CD4-positive, CD25-positive, alpha-beta regulatory T cell (primary cell): ENCODE measurements at regions not wholly inside any gene's neighbourhood (a gene's known extent, or its start where the extent isn't known, plus 50 kb on each side); places are given as distances from the start of the nearest gene placed in this dataset.

Source experiments
- ATAC-seq, 2 donors: fragments of 150-1000 bp; cut with Tn5 transposase; one replicate each; pipeline ENCODE4 v1.10.0; 2021; ENCODE audit warnings: low read depth in 2 of 2, moderate number of reproducible peaks in 2 of 2, moderate library complexity in 1 of 2
- DNase-seq, 3 donors: peaks; one replicate each; pipeline versions ENCODE4 v3.0.0 to v3.0.0-alpha.2; 2012 to 2022; ENCODE audit warnings: mixed read lengths in 1 of 3
- H3K27ac ChIP-seq: one replicate; pipeline ENCODE4 v1.7.0; 2013; ENCODE audit warnings: mild to moderate bottlenecking, low read length; ENCODE audit not compliant: insufficient read depth, poor library complexity, severe bottlenecking
- H3K27me3 ChIP-seq: one replicate; pipeline ENCODE4 v1.7.0; 2013; ENCODE audit warnings: low read length; ENCODE audit not compliant: control insufficient read depth, insufficient read depth
- H3K36me3 ChIP-seq: one replicate; pipeline ENCODE4 v1.7.0; 2013; ENCODE audit warnings: mild to moderate bottlenecking, low read length, moderate library complexity; ENCODE audit not compliant: control insufficient read depth, insufficient read depth
- H3K4me1 ChIP-seq: 2 replicates; pipeline ENCODE4 v1.7.0; 2013; ENCODE audit warnings: mild to moderate bottlenecking, low read length; ENCODE audit not compliant: insufficient read depth, control insufficient read depth, poor library complexity, severe bottlenecking
- H3K4me3 ChIP-seq: one replicate; pipeline ENCODE4 v1.7.0; 2013; ENCODE audit warnings: low read depth, mild to moderate bottlenecking, low read length, moderate library complexity
- H3K9me3 ChIP-seq, 2 experiments: 1 replicate in 1 of 2; 2 replicates in 1 of 2; pipeline ENCODE4 v1.7.0; 2013; ENCODE audit warnings: low read length in 2 of 2, mild to moderate bottlenecking in 1 of 2, moderate library complexity in 1 of 2; ENCODE audit not compliant: control insufficient read depth in 2 of 2
- H3K27ac Mint-ChIP-seq, 3 donors: one replicate each; pipeline ENCODE4 v1.8.0; 2020 to 2022; ENCODE audit warnings: mild to moderate bottlenecking in 3 of 3, mixed read lengths in 3 of 3, moderate library complexity in 2 of 3
- H3K27me3 Mint-ChIP-seq: one replicate; pipeline ENCODE4 v1.8.0; 2022; ENCODE audit warnings: mild to moderate bottlenecking, mixed read lengths
- H3K36me3 Mint-ChIP-seq: one replicate; pipeline ENCODE4 v1.8.0; 2020; ENCODE audit warnings: mixed read lengths
- H3K4me1 Mint-ChIP-seq, 4 donors: one replicate each; pipeline ENCODE4 v1.8.0; 2020 to 2022; ENCODE audit warnings: mixed read lengths in 4 of 4, mild to moderate bottlenecking in 1 of 4
- H3K4me3 Mint-ChIP-seq, 4 donors: one replicate each; pipeline ENCODE4 v1.8.0; 2020 to 2022; ENCODE audit warnings: mild to moderate bottlenecking in 4 of 4, mixed read lengths in 4 of 4, moderate library complexity in 3 of 4
- H3K9me3 Mint-ChIP-seq, 7 donors: one replicate each; pipeline ENCODE4 v1.8.0; 2020 to 2022; ENCODE audit warnings: mixed read lengths in 7 of 7, mild to moderate bottlenecking in 3 of 7, moderate library complexity in 2 of 7

DNA sequence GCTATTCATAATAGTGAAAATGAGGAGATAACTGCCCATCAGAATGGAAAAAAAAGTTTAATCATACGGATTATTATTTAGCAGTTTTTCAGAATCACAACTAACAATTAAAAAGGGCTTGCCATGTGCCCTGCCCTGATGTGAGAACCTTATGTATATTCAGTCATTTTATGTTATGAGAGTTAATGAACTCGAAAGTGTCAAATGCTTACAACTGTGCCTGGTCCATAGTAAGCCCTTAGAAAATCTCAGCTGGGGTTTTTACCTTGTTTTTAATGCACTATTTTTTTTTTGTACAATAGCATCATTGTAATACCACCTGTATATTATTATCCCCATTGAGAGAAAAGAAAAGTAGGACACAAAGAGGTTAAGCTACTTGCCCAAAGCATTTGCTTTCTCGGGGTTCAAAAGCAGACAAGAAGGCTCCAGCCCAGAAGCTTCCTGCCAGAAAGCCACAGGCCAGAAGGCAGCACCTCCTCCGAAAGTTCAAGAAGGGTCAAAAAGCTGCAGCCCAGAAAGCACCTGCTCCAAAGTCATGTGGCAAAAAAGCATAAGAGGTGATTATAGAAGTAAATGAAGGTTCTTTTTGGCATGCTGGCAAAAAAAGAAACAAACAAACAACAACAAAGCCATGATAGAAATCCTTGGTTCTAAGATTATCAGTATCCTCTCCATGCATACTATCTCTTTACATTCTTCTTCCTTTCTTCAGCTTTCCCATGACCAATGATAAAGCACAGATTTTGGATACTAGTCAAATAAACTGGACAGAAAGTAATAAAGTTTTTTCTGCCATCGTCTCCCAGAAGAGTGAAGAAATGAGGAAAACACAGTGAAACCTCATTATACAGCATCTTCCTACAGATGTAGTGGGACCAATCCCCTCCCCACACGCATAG lies 59.1 kb upstream of the NAP1L1 start:
- peaks cover 10% of the 10 kb centered on the region for H3K27me3 Mint-ChIP-seq
- Histone ChIP-seq H3K36me3 (no peaks in the 10 kb centered on the region), H3K27ac (peak overlapping the region; percentile 8), H3K27me3 (no peaks in the 10 kb centered on the region), H3K9me3 (no peaks in the 10 kb centered on the region), H3K4me3 (no peak overlapping the region), H3K4me1 (peaks cover 11% of the 10 kb centered on the region)
- no peaks in the 10 kb centered on the region for H3K36me3 Mint-ChIP-seq
- DNase-seq: peak in 1 of 3 donors; percentile 43
- H3K9me3 Mint-ChIP-seq: peaks cover 0 to 4% (median 0%) of the 10 kb centered on the region in 7 donors
- peak overlapping the region in 1 of 3 donors; percentile 10 for H3K27ac Mint-ChIP-seq
- H3K4me3 Mint-ChIP-seq: peak overlapping the region in 2 of 4 donors; percentile 30 to 38
- peak; percentile 46 to 55 for ATAC-seq
- peaks cover 10 to 18% (median 15%) of the 10 kb centered on the region in 4 donors for H3K4me1 Mint-ChIP-seq

DNA sequence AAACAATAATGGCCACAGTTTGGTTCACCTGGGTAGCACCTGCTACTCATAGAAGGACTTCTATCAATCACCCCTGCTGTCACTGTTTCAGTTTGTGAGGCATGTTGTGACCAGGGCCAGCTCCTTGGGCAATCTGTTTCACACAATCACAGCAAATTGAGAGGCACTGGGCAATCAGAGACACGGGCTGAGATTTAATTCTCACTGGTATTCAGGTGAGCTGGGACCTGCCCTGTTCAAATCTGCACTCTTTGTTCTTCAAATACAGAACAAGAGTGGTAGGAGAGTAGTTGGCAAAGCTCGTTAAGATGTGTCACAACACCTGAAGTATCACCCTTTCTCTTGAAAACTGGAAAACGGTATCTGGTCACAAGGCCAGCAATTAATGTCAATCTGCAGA lies 57.8 kb upstream of the NAP1L1 start:
- H3K4me3 Mint-ChIP-seq: no peak overlapping the region
- Histone ChIP-seq H3K27ac (no peak overlapping the region), H3K4me1 (peaks cover 11% of the 10 kb centered on the region), H3K4me3 (no peak overlapping the region), H3K36me3 (no peaks in the 10 kb centered on the region), H3K9me3 (no peaks in the 10 kb centered on the region), H3K27me3 (no peaks in the 10 kb centered on the region)
- DNase-seq: no peak
- H3K36me3 Mint-ChIP-seq: no peaks in the 10 kb centered on the region
- ATAC-seq: no peak
- peaks cover 0 to 5% (median 4%) of the 10 kb centered on the region in 7 donors for H3K9me3 Mint-ChIP-seq
- no peak overlapping the region for H3K27ac Mint-ChIP-seq
- H3K27me3 Mint-ChIP-seq: peaks cover 13% of the 10 kb centered on the region
- H3K4me1 Mint-ChIP-seq: peaks cover 10 to 18% (median 15%) of the 10 kb centered on the region in 4 donors

DNA sequence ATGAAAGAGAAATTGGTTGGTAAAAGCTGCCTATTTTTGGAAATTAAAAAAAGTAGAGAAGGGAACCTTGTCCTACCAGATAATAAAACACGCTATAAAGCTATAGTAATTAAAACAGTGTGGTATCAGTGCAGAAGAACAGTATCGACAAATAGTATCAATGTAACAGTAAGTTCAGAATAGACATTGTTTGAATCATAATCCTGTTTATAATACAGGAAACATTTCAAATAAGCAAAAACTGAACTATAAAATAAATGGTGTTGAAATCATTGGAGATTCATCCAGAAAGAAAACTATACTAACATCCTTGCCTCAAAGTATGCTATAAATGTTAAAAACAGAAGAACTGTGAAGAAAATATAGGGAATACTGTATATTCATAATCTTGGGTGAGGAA lies 54.2 kb upstream of the NAP1L1 start:
- Mint-ChIP-seq H3K27ac (no peak overlapping the region), H3K36me3 (no peaks in the 10 kb centered on the region), H3K4me3 (no peak overlapping the region), H3K27me3 (peaks cover 21% of the 10 kb centered on the region), H3K9me3 (peaks cover 0 to 5% (median 4%) of the 10 kb centered on the region in 7 donors), H3K4me1 (peaks cover 5 to 8% (median 7%) of the 10 kb centered on the region in 4 donors)
- peaks cover 4% of the 10 kb centered on the region for H3K4me1 ChIP-seq
- H3K27ac ChIP-seq: no peak overlapping the region
- peaks cover 2% of the 10 kb centered on the region for H3K27me3 ChIP-seq
- ATAC-seq: no peak
- DNase-seq: no peak
- no peaks in the 10 kb centered on the region for H3K36me3 ChIP-seq
- no peak overlapping the region for H3K4me3 ChIP-seq
- no peaks in the 10 kb centered on the region for H3K9me3 ChIP-seq

DNA sequence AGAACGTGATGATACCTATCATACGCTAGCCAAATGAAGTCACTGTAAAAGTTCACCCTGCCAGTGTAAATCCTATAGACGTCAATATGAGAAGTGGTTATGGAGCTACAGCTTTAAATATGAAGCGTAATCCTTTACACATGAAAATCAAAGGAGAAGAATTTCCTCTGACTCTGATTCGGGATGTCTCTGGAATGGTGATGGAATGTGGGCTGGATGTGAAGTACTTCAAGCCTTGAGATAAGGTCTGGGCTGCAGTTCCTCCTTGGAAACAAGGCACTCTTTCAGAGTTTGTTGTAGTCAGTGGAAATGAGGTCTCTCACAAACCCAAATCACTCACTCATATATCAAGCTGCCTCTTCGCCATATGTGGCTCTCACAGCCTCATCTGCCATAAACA lies 53.1 kb upstream of the NAP1L1 start:
- H3K4me3 Mint-ChIP-seq: no peak overlapping the region

DNA sequence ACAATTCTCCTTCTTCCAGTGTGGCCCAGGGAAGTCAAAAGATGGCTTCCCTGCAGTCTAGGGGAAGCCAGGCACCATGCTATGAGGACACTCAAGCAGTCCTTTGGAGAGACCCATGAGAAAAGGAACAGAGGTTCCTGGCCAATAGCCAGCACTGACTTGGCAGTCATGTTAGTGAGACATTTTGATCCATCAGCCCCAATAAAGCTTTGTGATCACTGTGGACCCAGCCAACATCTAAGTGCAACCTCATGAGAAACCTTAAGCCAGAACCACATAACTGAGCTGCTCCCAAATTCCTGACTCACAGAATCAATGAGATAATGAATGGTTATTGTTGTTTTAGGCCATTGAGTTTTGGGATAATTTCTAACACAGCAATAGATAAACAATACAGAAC lies 51.0 kb upstream of the NAP1L1 start:
- H3K36me3 ChIP-seq: no peaks in the 10 kb centered on the region
- H3K4me1 Mint-ChIP-seq: no peaks in the 10 kb centered on the region
- H3K4me3 Mint-ChIP-seq: no peak overlapping the region
- DNase-seq: no peak
- no peak overlapping the region for H3K27ac Mint-ChIP-seq
- H3K4me3 ChIP-seq: no peak overlapping the region
- peaks cover 0 to 5% (median 4%) of the 10 kb centered on the region in 7 donors for H3K9me3 Mint-ChIP-seq
- no peaks in the 10 kb centered on the region for H3K4me1 ChIP-seq
- H3K27me3 ChIP-seq: peaks cover 2% of the 10 kb centered on the region
- no peaks in the 10 kb centered on the region for H3K9me3 ChIP-seq
- H3K27ac ChIP-seq: no peak overlapping the region
- peaks cover 35% of the 10 kb centered on the region for H3K27me3 Mint-ChIP-seq
- no peaks in the 10 kb centered on the region for H3K36me3 Mint-ChIP-seq
- ATAC-seq: no peak

More for the DNA sequence above, 53.1 kb upstream of the NAP1L1 start:
- H3K4me1 ChIP-seq: no peaks in the 10 kb centered on the region
- H3K27me3 ChIP-seq: peaks cover 2% of the 10 kb centered on the region
- no peaks in the 10 kb centered on the region for H3K4me1 Mint-ChIP-seq
- H3K36me3 Mint-ChIP-seq: no peaks in the 10 kb centered on the region
- H3K9me3 ChIP-seq: no peaks in the 10 kb centered on the region
- no peaks in the 10 kb centered on the region for H3K36me3 ChIP-seq
- ATAC-seq: no peak
- no peak overlapping the region for H3K27ac ChIP-seq
- no peak overlapping the region for H3K27ac Mint-ChIP-seq
- peaks cover 0 to 5% (median 4%) of the 10 kb centered on the region in 7 donors for H3K9me3 Mint-ChIP-seq
- H3K27me3 Mint-ChIP-seq: peaks cover 27% of the 10 kb centered on the region
- DNase-seq: no peak
- no peak overlapping the region for H3K4me3 ChIP-seq
